Karpas-422 (cell line): ENCODE measurements at regions not wholly inside any gene's neighbourhood (a gene's known extent, or its start where the extent isn't known, plus 50 kb on each side); places are given as distances from the start of the nearest gene placed in this dataset.

Experiments
- DNase-seq: peaks from one replicate; pipeline ENCODE4 v3.0.0-alpha.2; 2015
- H2AFZ ChIP-seq: fragments of 200-600 bp; sonication (generic); 2 replicates; pipeline ENCODE4 v1.6.1; 2014; ENCODE audit warnings: antibody characterized with exemption, low read length, mixed read lengths
- H3K27ac ChIP-seq: fragments of 200-600 bp; sonication (generic); 2 replicates; pipeline ENCODE4 v1.5.1; 2014; ENCODE audit warnings: mild to moderate bottlenecking, low read length, moderate library complexity
- H3K27me3 ChIP-seq: fragments of 200-600 bp; sonication (generic); 2 replicates; pipeline ENCODE4 v1.6.1; 2014; ENCODE audit warnings: low read length, mixed read lengths
- H3K36me3 ChIP-seq: fragments of 200-600 bp; sonication (generic); 2 replicates; pipeline ENCODE4 v1.6.1; 2014; ENCODE audit warnings: low read length, mixed read lengths; ENCODE audit not compliant: insufficient read depth
- H3K4me1 ChIP-seq: fragments of 200-600 bp; sonication (generic); 2 replicates; pipeline ENCODE4 v1.6.1; 2014; ENCODE audit warnings: mild to moderate bottlenecking, low read length, mixed read lengths
- H3K4me2 ChIP-seq: fragments of 200-600 bp; sonication (generic); 2 replicates; pipeline ENCODE4 v1.6.1; 2014; ENCODE audit warnings: low read length, low read depth, mild to moderate bottlenecking; ENCODE audit not compliant: poor library complexity, severe bottlenecking
- H3K4me3 ChIP-seq: fragments of 200-600 bp; sonication (generic); 2 replicates; pipeline ENCODE4 v1.5.1; 2014; ENCODE audit warnings: mild to moderate bottlenecking, antibody characterized with exemption, low read length, mixed read lengths
- H3K79me2 ChIP-seq: fragments of 200-600 bp; sonication (generic); 2 replicates; pipeline ENCODE4 v1.6.1; 2014; ENCODE audit warnings: mild to moderate bottlenecking, low read length, mixed read lengths
- H3K9ac ChIP-seq: fragments of 200-600 bp; sonication (generic); 2 replicates; pipeline ENCODE4 v1.6.0; 2014; ENCODE audit warnings: low read length
- H3K9me2 ChIP-seq: fragments of 200-600 bp; sonication (generic), shearing (Covaris generic); replicated peaks from 2 replicates; pipeline ENCODE4 v1.6.0; 2014; ENCODE audit warnings: mild to moderate bottlenecking, low read length, moderate library complexity; ENCODE audit not compliant: insufficient read depth
- H3K9me3 ChIP-seq: fragments of 300-700, 200-600 bp; sonication (generic); 2 replicates; pipeline ENCODE4 v1.6.1; 2014; ENCODE audit warnings: low read length, mixed read lengths
- H4K20me1 ChIP-seq: fragments of 200-600 bp; sonication (generic); 2 replicates; pipeline ENCODE4 v1.6.1; 2014; ENCODE audit warnings: mild to moderate bottlenecking, antibody characterized with exemption, low read length, low read depth; ENCODE audit not compliant: insufficient read depth

DNA sequence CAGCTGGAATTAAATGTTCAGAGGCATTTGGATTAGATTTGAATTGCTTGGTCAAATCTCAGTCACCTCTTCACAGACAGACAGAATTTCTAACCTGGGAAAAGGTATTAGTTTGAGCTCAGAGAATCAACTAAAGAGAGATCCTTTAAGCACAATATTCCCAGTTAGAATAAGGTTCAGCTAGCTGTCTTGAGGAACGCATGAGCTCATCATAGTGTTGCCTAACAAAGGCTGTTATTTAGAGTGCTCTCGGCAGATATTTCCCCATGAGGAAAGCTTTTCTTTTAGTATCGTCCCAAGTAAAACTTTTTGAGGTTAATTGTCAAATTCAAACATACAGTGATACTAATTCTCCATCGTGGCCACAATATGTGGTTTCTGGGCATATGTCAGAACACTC, 269.9 kb downstream of the HLX start:
- Histone ChIP-seq H3K9ac (no peak overlapping the region), H3K9me2 (no peaks in the 10 kb centered on the region), H2AFZ (no peak overlapping the region), H3K27ac (no peak overlapping the region), H3K4me1 (no peaks in the 10 kb centered on the region), H3K4me3 (no peak overlapping the region), H3K79me2 (no peaks in the 10 kb centered on the region), H3K27me3 (no peaks in the 10 kb centered on the region), H3K4me2 (no peak overlapping the region), H3K9me3 (no peaks in the 10 kb centered on the region), H4K20me1 (no peaks in the 10 kb centered on the region), H3K36me3 (no peaks in the 10 kb centered on the region)
- no peak for DNase-seq

DNA sequence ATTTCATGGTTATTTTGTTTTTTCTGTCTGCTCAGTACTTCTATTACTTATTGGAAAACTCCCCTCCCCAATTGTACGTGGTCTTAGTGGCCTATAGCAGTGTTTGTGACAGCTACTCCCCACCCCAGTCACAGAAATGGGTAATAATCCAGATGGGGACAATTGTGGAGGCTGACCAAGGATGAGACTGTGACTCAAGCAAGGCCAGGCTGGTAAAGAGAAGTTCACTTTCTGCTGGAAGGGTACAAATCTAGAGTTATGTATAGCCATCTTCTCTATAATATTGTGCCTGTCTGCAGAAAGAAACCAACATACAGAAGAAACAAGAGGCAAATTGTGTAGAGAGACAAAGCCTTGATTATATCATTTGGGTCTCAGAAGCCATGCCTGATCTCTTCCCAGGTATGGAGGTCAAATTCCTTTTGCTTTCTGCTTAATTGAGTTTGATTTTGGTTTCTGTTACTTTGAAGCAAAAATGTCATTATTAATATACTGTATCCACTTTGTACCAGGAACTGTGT, 270.4 kb downstream of the HLX start:
- Histone ChIP-seq H3K4me3 (no peak overlapping the region), H4K20me1 (no peaks in the 10 kb centered on the region), H3K27ac (no peak overlapping the region), H3K27me3 (no peaks in the 10 kb centered on the region), H3K36me3 (no peaks in the 10 kb centered on the region), H2AFZ (no peak overlapping the region), H3K4me1 (no peaks in the 10 kb centered on the region), H3K79me2 (no peaks in the 10 kb centered on the region), H3K9me3 (no peaks in the 10 kb centered on the region), H3K4me2 (no peak overlapping the region), H3K9ac (no peak overlapping the region), H3K9me2 (no peaks in the 10 kb centered on the region)
- DNase-seq = no peak

DNA sequence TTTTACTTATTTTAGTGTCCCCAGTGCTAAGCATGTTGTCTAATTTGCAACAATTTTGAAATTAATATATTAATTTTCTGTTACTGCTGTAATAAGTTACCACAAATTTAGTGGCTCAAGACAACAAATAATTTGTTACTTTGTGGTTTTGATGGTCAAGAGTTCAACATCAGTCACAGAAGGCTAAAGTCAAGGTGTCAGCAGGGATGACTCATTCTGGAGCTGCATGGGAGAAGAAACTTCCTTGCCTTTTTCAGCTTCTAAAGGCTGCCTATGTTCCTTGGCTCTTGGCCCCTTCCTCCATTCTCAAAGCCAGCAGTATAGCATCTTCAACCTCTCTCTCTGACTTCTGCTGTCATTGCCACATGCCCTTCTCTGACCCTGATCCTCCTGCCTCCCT, 271.8 kb downstream of the HLX start:
- Histone ChIP-seq H3K27me3 (no peaks in the 10 kb centered on the region), H3K4me3 (no peak overlapping the region), H2AFZ (no peak overlapping the region), H3K79me2 (no peaks in the 10 kb centered on the region), H3K9me3 (no peaks in the 10 kb centered on the region), H3K4me2 (no peak overlapping the region), H3K9ac (no peak overlapping the region), H3K36me3 (no peaks in the 10 kb centered on the region), H3K4me1 (no peaks in the 10 kb centered on the region), H3K9me2 (no peaks in the 10 kb centered on the region), H4K20me1 (no peaks in the 10 kb centered on the region), H3K27ac (no peak overlapping the region)
- no peak for DNase-seq

DNA sequence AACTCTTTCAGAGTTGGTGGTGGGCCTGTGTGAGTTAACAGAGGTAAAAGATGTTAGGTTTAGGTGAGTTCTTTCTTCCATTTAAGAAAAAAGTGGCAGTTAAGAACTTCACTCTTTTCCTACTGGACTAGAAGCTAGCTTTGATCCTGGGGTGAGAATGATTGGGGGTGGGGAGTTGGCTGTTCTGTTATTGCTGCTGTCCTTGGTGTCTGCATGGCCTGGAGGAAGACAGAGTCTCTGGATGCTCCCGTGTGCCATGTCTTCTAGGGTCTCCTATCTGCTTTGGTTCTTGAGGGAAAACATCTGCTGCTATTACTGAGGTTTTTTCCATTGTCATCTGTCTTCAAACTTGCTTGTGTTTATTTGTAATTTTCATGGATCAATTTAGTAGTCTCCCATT, 275.7 kb downstream of the HLX start:
- H3K9ac ChIP-seq = no peak overlapping the region
- no peaks in the 10 kb centered on the region for H4K20me1 ChIP-seq
- H3K4me1 ChIP-seq = no peaks in the 10 kb centered on the region
- no peak for DNase-seq
- no peaks in the 10 kb centered on the region for H3K9me2 ChIP-seq
- no peaks in the 10 kb centered on the region for H3K9me3 ChIP-seq
- H2AFZ ChIP-seq = no peak overlapping the region
- no peak overlapping the region for H3K4me3 ChIP-seq
- H3K4me2 ChIP-seq = no peak overlapping the region
- no peaks in the 10 kb centered on the region for H3K36me3 ChIP-seq
- H3K27ac ChIP-seq = no peak overlapping the region
- H3K27me3 ChIP-seq = no peaks in the 10 kb centered on the region
- no peaks in the 10 kb centered on the region for H3K79me2 ChIP-seq

DNA sequence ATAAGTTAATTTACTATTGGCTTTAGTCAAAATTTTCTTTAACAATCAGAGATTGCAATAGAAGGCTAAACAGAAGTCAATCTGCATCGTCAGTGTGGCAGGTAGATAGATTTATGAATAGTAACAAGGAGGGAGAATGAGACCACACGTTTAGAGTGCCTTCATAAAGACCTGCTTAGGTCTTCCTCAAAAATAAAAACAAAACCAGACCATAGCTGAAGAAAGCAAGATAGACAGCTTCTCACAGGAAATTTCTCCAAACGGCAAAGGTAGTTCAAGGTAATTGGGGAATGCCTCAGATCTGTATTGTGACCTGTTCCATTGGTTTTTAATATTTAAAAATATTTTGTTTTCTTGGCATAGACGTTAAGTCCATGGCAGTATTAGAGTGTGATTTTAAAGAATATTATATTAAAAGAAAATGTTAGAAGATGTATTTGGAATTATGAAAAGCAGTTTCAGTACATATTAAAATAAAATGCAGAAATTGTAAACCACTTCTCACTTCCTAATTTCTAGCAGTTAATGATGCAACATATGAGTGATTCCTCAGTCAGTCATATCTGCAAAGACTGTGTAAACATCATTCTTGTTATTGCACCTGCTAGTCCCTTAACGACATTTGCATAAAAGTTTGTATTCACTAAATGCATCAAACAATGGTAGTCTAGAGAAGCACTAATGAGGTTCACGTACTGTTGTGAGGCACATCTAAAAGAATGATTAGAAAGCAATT, 278.0 kb downstream of the HLX start:
- no peaks in the 10 kb centered on the region for H4K20me1 ChIP-seq
- H2AFZ ChIP-seq = no peak overlapping the region
- H3K4me3 ChIP-seq = no peak overlapping the region
- no peak for DNase-seq
- no peaks in the 10 kb centered on the region for H3K79me2 ChIP-seq
- no peaks in the 10 kb centered on the region for H3K36me3 ChIP-seq
- no peaks in the 10 kb centered on the region for H3K27me3 ChIP-seq
- no peaks in the 10 kb centered on the region for H3K4me1 ChIP-seq
- no peak overlapping the region for H3K4me2 ChIP-seq
- no peak overlapping the region for H3K9ac ChIP-seq
- no peaks in the 10 kb centered on the region for H3K9me2 ChIP-seq
- no peak overlapping the region for H3K27ac ChIP-seq
- H3K9me3 ChIP-seq = no peaks in the 10 kb centered on the region

DNA sequence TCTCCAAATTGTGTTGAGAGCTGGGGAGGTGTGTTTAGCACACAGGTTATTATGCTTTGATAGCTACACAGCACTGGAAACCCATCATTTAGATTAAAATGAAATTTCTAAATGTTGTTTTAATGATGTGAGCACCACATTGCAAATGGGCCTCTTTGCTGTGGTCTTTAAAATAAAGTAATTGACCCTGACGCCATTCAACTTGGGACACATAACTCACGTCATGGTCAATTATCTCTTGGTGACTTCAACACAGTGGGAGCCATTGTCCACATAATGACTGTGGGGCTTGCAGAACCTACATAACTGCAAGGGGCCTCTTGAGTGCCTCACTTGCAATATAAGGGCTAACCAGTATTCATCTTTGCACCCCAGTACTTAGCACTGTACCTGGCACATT, 280.4 kb downstream of the HLX start:
- Histone ChIP-seq H3K27ac (no peak overlapping the region), H3K27me3 (0 out of 2 replicates have a peak, but pooled peaks cover 4% of the 10 kb centered on the region), H3K9ac (no peak overlapping the region), H3K4me1 (peaks cover 8% of the 10 kb centered on the region), H3K9me2 (no peaks in the 10 kb centered on the region), H3K36me3 (no peaks in the 10 kb centered on the region), H4K20me1 (no peaks in the 10 kb centered on the region), H2AFZ (no peak overlapping the region), H3K4me2 (no peak overlapping the region), H3K9me3 (no peaks in the 10 kb centered on the region), H3K79me2 (no peaks in the 10 kb centered on the region), H3K4me3 (no peak overlapping the region)
- DNase-seq = no peak

DNA sequence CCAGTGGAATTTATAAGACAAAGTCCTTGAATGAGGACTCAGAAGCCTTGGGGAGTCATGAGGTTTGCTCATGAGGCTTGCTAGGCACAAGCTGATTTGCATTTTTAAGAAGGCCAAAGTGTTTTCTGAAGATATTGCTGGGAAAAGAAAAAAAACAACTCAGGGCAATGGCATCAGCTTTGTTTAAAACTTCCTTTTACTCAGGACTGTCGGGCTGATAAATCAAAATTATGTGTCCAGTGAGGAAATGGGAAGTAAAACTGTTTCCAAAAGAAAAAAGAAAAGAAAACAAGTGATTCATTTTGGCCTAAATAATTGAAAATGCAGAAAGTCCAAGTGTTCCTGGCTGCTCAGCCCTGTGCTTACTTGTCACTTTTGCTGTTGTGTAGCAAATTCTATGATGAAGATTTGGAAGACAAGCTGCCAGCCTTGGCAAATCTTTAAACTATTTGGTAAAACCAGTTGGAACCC, 282.4 kb downstream of the HLX start:
- H3K27me3 ChIP-seq = 0 out of 2 replicates have a peak, but pooled peaks cover 4% of the 10 kb centered on the region
- no peak for DNase-seq
- peaks cover 22% of the 10 kb centered on the region for H3K4me1 ChIP-seq
- no peak overlapping the region for H3K4me3 ChIP-seq
- H3K9me2 ChIP-seq = 0 out of 2 replicates have a peak, but pooled peaks cover 5% of the 10 kb centered on the region
- H3K27ac ChIP-seq = no peak overlapping the region
- no peak overlapping the region for H3K9ac ChIP-seq
- no peaks in the 10 kb centered on the region for H3K79me2 ChIP-seq
- no peak overlapping the region for H3K4me2 ChIP-seq
- no peaks in the 10 kb centered on the region for H4K20me1 ChIP-seq
- H2AFZ ChIP-seq = no peak overlapping the region
- H3K36me3 ChIP-seq = no peaks in the 10 kb centered on the region
- H3K9me3 ChIP-seq = no peaks in the 10 kb centered on the region

DNA sequence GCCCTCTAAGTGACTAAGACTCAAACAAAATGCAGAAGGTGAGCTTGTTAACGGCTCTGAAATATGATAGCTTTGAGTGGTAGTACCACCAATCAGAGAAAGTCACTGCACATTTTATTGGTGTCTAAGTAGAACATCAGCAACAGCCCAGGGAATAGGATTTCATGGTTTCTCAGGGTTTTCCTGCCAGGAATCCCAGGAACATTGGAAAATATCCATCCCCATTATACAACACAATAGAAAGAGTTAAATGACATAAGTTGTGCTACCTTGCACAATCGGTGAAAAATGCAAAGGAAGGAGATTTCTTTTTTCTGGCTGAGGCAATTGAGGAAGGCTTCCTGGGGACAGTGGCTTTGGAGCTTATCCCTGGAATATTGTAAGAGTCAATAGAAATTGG, 283.1 kb downstream of the HLX start:
- Histone ChIP-seq H3K4me3 (no peak overlapping the region), H3K9me3 (no peaks in the 10 kb centered on the region), H3K27ac (no peak overlapping the region)

More for the DNA sequence above, 283.1 kb downstream of the HLX start:
- Histone ChIP-seq H3K9ac (no peak overlapping the region), H4K20me1 (no peaks in the 10 kb centered on the region), H3K4me1 (peaks cover 29% of the 10 kb centered on the region), H3K4me2 (no peak overlapping the region), H3K79me2 (no peaks in the 10 kb centered on the region), H3K9me2 (0 out of 2 replicates have a peak, but pooled peaks cover 5% of the 10 kb centered on the region), H2AFZ (no peak overlapping the region), H3K27me3 (0 out of 2 replicates have a peak, but pooled peaks cover 4% of the 10 kb centered on the region), H3K36me3 (no peaks in the 10 kb centered on the region)
- DNase-seq = no peak
